ENCODE measurements at regions not wholly inside any gene's neighbourhood (a gene's known extent, or its start where the extent isn't known, plus 50 kb on each side); places are given as distances from the start of the nearest gene placed in this dataset.

GRCh38 chr13:30049692-30050091 lies 199.3 kb upstream of the UBL3 start:
- ATAC-seq (replicated peaks in 1 of 4), result peak in 2 of 4 experiments; percentile 41 to 46
- Mint-ChIP-seq H3K27me3 (peaks cover 0 to 5% of the 10 kb centered on the region in 2 donors), H3K27ac (no peak overlapping the region), H3K36me3 (no peaks in the 10 kb centered on the region), H3K9me3 (no peaks in the 10 kb centered on the region), H3K4me3 (no peak overlapping the region), H3K4me1 (peaks cover 25 to 29% (median 29%) of the 10 kb centered on the region in 3 donors)
- Histone ChIP-seq H3K27me3 (replicated peaks in 1 of 2; ENCODE audit: control insufficient read depth in 2 of 2, extremely low read depth in 1 of 2, insufficient read depth in 2 of 2, low read length in 1 of 2) (peaks cover 0 to 5% of the 10 kb centered on the region in 2 experiments), H3K4me3 (ENCODE audit: control insufficient read depth in 1 of 2, extremely low read depth in 1 of 2, low read length in 1 of 2) (no peak overlapping the region), H3K9me3 (no peaks in the 10 kb centered on the region), H3K36me3 (ENCODE audit: control insufficient read depth in 2 of 2, extremely low read depth in 1 of 2, insufficient read depth in 1 of 2, low read length in 1 of 2) (no peaks in the 10 kb centered on the region), H3K27ac (ENCODE audit: low read length) (no peak overlapping the region), H3K4me1 (ENCODE audit: control insufficient read depth in 1 of 2, extremely low read depth in 1 of 2, insufficient read depth in 2 of 2, low read length in 2 of 2) (peaks cover 11 to 15% of the 10 kb centered on the region in 2 experiments)
- DNase-seq, result no peak
- 100% methylated on average over 2 of the region's 5 CpGs for WGBS (ENCODE audit: insufficient coverage)
- ChIA-PET POLR2A (no interaction called here), CTCF (interaction anchor here in 1 of 2 donors (0.6 kb wide), 1 partner anchor 36 kb away, joined by 3 read pairs; no protein-coding TSS in a partner anchor)

GRCh38 chr13:30047154-30047874 lies 196.9 kb upstream of the UBL3 start:
- Histone ChIP-seq H3K27me3 (replicated peaks in 1 of 2; ENCODE audit: control insufficient read depth in 2 of 2, extremely low read depth in 1 of 2, insufficient read depth in 2 of 2, low read length in 1 of 2) (no peaks in the 10 kb centered on the region), H3K4me1 (ENCODE audit: control insufficient read depth in 1 of 2, extremely low read depth in 1 of 2, insufficient read depth in 2 of 2, low read length in 2 of 2) (peaks cover 11 to 12% of the 10 kb centered on the region in 2 experiments), H3K9me3 (no peaks in the 10 kb centered on the region), H3K27ac (ENCODE audit: low read length) (no peak overlapping the region), H3K36me3 (ENCODE audit: control insufficient read depth in 2 of 2, extremely low read depth in 1 of 2, insufficient read depth in 1 of 2, low read length in 1 of 2) (no peaks in the 10 kb centered on the region), H3K4me3 (ENCODE audit: control insufficient read depth in 1 of 2, extremely low read depth in 1 of 2, low read length in 1 of 2) (no peak overlapping the region)
- peak in 3 of 4 experiments; percentile 23 to 55 (median 43) for ATAC-seq (replicated peaks in 1 of 4)
- Mint-ChIP-seq H3K36me3 (no peaks in the 10 kb centered on the region), H3K4me1 (peaks cover 22 to 27% (median 24%) of the 10 kb centered on the region in 3 donors), H3K27ac (no peak overlapping the region), H3K4me3 (no peak overlapping the region), H3K27me3 (no peaks in the 10 kb centered on the region), H3K9me3 (no peaks in the 10 kb centered on the region)
- no CpG with 5 or more reads among the region's 3 CpGs for WGBS (ENCODE audit: insufficient coverage)
- ChIA-PET POLR2A (interaction anchor here in 1 of 2 donors (0.6 kb wide), 1 partner anchor 724 kb away, joined by 4 read pairs; no protein-coding TSS in a partner anchor), CTCF (no interaction called here)
- peak in 1 of 35 experiments; percentile 16 for DNase-seq

- WGBS (ENCODE audit: insufficient coverage), result 86% methylated on average over 1 of the region's 7 CpGs
- Mint-ChIP-seq H3K4me1 (peaks cover 14 to 19% (median 14%) of the 10 kb centered on the region in 3 donors), H3K9me3 (no peaks in the 10 kb centered on the region), H3K4me3 (no peak overlapping the region), H3K36me3 (no peaks in the 10 kb centered on the region), H3K27me3 (no peaks in the 10 kb centered on the region), H3K27ac (peak overlapping the region in 1 of 2 donors; percentile 16)
- H3K4me3 ChIP-seq (ENCODE audit: control insufficient read depth in 1 of 2, extremely low read depth in 1 of 2, low read length in 1 of 2), result no peak overlapping the region
- H3K27ac ChIP-seq (ENCODE audit: low read length), result no peak overlapping the region
- ChIA-PET POLR2A (no interaction called here), CTCF (interaction anchor here in 1 of 2 donors (0.5 kb wide), 1 partner anchor 196 kb away, joined by 6 read pairs; the partner anchor contains the start of gene UBL3)
- DNase-seq (no peak), ATAC-seq (replicated peaks in 1 of 4) (no peak)
- no peaks in the 10 kb centered on the region for H3K27me3 ChIP-seq (replicated peaks in 1 of 2; ENCODE audit: control insufficient read depth in 2 of 2, extremely low read depth in 1 of 2, insufficient read depth in 2 of 2, low read length in 1 of 2)
- peaks cover 5 to 7% of the 10 kb centered on the region in 2 experiments for H3K4me1 ChIP-seq (ENCODE audit: control insufficient read depth in 1 of 2, extremely low read depth in 1 of 2, insufficient read depth in 2 of 2, low read length in 2 of 2)
- no peaks in the 10 kb centered on the region for H3K9me3 ChIP-seq
- no peaks in the 10 kb centered on the region for H3K36me3 ChIP-seq (ENCODE audit: control insufficient read depth in 2 of 2, extremely low read depth in 1 of 2, insufficient read depth in 1 of 2, low read length in 1 of 2)
Observed at GRCh38 chr13:30045916-30046704, 195.7 kb upstream of the UBL3 start.

GRCh38 chr13:30044932-30045331 lies 194.5 kb upstream of the UBL3 start:
- peaks cover 14 to 19% (median 14%) of the 10 kb centered on the region in 3 donors for H3K4me1 Mint-ChIP-seq
- Histone ChIP-seq H3K27ac (ENCODE audit: low read length) (no peak overlapping the region), H3K27me3 (replicated peaks in 1 of 2; ENCODE audit: control insufficient read depth in 2 of 2, extremely low read depth in 1 of 2, insufficient read depth in 2 of 2, low read length in 1 of 2) (peaks cover 0 to 4% of the 10 kb centered on the region in 2 experiments), H3K4me1 (ENCODE audit: control insufficient read depth in 1 of 2, extremely low read depth in 1 of 2, insufficient read depth in 2 of 2, low read length in 2 of 2) (peaks cover 5 to 7% of the 10 kb centered on the region in 2 experiments), H3K4me3 (ENCODE audit: control insufficient read depth in 1 of 2, extremely low read depth in 1 of 2, low read length in 1 of 2) (no peak overlapping the region), H3K36me3 (ENCODE audit: control insufficient read depth in 2 of 2, extremely low read depth in 1 of 2, insufficient read depth in 1 of 2, low read length in 1 of 2) (no peaks in the 10 kb centered on the region), H3K9me3 (no peaks in the 10 kb centered on the region)
- no peaks in the 10 kb centered on the region for H3K9me3 Mint-ChIP-seq
- CTCF ChIA-PET, result interaction anchor here in 1 of 2 donors (0.6 kb wide), 1 partner anchor 10 kb away, joined by 7 read pairs; no protein-coding TSS in a partner anchor
- H3K36me3 Mint-ChIP-seq, result no peaks in the 10 kb centered on the region
- H3K27me3 Mint-ChIP-seq, result peaks cover 9% of the 10 kb centered on the region in 2 donors
- no CpG with 5 or more reads among the region's 1 CpG for WGBS (ENCODE audit: insufficient coverage)
- H3K4me3 Mint-ChIP-seq, result no peak overlapping the region
- no peak for DNase-seq
- no peak overlapping the region for H3K27ac Mint-ChIP-seq
- POLR2A ChIA-PET, result no interaction called here
- ATAC-seq (replicated peaks in 1 of 4), result no peak

- Histone ChIP-seq H3K36me3 (ENCODE audit: control insufficient read depth in 2 of 2, extremely low read depth in 1 of 2, insufficient read depth in 1 of 2, low read length in 1 of 2) (no peaks in the 10 kb centered on the region), H3K27ac (ENCODE audit: low read length) (no peak overlapping the region), H3K4me1 (ENCODE audit: control insufficient read depth in 1 of 2, extremely low read depth in 1 of 2, insufficient read depth in 2 of 2, low read length in 2 of 2) (peaks cover 5 to 7% of the 10 kb centered on the region in 2 experiments), H3K27me3 (replicated peaks in 1 of 2; ENCODE audit: control insufficient read depth in 2 of 2, extremely low read depth in 1 of 2, insufficient read depth in 2 of 2, low read length in 1 of 2) (peaks cover 0 to 8% of the 10 kb centered on the region in 2 experiments), H3K9me3 (no peaks in the 10 kb centered on the region), H3K4me3 (ENCODE audit: control insufficient read depth in 1 of 2, extremely low read depth in 1 of 2, low read length in 1 of 2) (no peak overlapping the region)
- Mint-ChIP-seq H3K4me1 (peaks cover 14 to 17% (median 14%) of the 10 kb centered on the region in 3 donors), H3K9me3 (no peaks in the 10 kb centered on the region), H3K36me3 (no peaks in the 10 kb centered on the region), H3K27ac (no peak overlapping the region), H3K4me3 (no peak overlapping the region), H3K27me3 (peaks cover 15 to 17% of the 10 kb centered on the region in 2 donors)
- ATAC-seq (replicated peaks in 1 of 4) (no peak), DNase-seq (no peak)
- CTCF ChIA-PET, result no interaction called here
- POLR2A ChIA-PET, result no interaction called here
Observed at GRCh38 chr13:30043631-30043925, 193.2 kb upstream of the UBL3 start.

GRCh38 chr13:30042891-30043630 lies 192.6 kb upstream of the UBL3 start:
- WGBS (ENCODE audit: insufficient coverage), result 100% methylated on average over 1 of the region's 5 CpGs
- no peaks in the 10 kb centered on the region for H3K9me3 ChIP-seq
- DNase-seq (no peak), ATAC-seq (replicated peaks in 1 of 4) (no peak)
- ChIA-PET CTCF (no interaction called here), POLR2A (no interaction called here)
- no peak overlapping the region for H3K27ac ChIP-seq (ENCODE audit: low read length)
- Mint-ChIP-seq H3K36me3 (no peaks in the 10 kb centered on the region), H3K27me3 (peaks cover 21 to 22% of the 10 kb centered on the region in 2 donors), H3K27ac (no peak overlapping the region), H3K9me3 (no peaks in the 10 kb centered on the region), H3K4me3 (no peak overlapping the region), H3K4me1 (peaks cover 12 to 15% (median 14%) of the 10 kb centered on the region in 3 donors)
- H3K4me1 ChIP-seq (ENCODE audit: control insufficient read depth in 1 of 2, extremely low read depth in 1 of 2, insufficient read depth in 2 of 2, low read length in 2 of 2), result peaks cover 5 to 7% of the 10 kb centered on the region in 2 experiments
- peaks cover 0 to 8% of the 10 kb centered on the region in 2 experiments for H3K27me3 ChIP-seq (replicated peaks in 1 of 2; ENCODE audit: control insufficient read depth in 2 of 2, extremely low read depth in 1 of 2, insufficient read depth in 2 of 2, low read length in 1 of 2)
- H3K4me3 ChIP-seq (ENCODE audit: control insufficient read depth in 1 of 2, extremely low read depth in 1 of 2, low read length in 1 of 2), result no peak overlapping the region
- no peaks in the 10 kb centered on the region for H3K36me3 ChIP-seq (ENCODE audit: control insufficient read depth in 2 of 2, extremely low read depth in 1 of 2, insufficient read depth in 1 of 2, low read length in 1 of 2)

Measured in T-cell (primary cell).